SW 1271 (cell line): ENCODE measurements at regions not wholly inside any gene's neighbourhood (a gene's known extent, or its start where the extent isn't known, plus 50 kb on each side); places are given as distances from the start of the nearest gene placed in this dataset.

Experiments used
- DNase-seq, 2 experiments: peaks; one replicate each; lab custom pipeline; 2025; lab: John Stamatoyannopoulos, UW

DNA sequence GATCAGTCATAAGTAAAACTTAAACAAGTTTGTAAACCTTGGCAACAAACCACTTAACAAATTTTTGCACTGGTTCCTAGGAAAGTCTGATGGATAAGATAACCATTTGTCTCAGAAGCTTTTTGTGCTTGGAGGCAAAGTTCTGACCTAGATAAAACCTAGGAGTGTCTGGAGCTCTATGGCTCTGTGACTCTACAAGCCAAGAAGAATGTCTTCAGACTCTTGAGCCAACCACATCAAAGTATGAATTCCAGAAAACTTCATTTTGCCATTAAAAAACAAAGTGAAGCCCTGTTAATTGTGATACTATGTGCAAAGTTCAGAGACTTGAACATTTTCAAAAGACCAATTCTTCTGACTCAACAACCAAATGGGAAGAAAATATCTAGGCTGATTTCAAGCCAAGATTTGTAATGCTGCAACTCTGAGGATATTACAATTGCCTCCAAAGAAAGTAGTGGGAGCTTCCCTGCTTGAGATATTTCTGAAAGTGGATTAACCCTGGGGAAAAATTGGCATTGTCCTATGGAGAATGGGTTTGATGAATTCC is 158.1 kb upstream of the FOXQ1 start:
- DNase-seq: no peak

DNA sequence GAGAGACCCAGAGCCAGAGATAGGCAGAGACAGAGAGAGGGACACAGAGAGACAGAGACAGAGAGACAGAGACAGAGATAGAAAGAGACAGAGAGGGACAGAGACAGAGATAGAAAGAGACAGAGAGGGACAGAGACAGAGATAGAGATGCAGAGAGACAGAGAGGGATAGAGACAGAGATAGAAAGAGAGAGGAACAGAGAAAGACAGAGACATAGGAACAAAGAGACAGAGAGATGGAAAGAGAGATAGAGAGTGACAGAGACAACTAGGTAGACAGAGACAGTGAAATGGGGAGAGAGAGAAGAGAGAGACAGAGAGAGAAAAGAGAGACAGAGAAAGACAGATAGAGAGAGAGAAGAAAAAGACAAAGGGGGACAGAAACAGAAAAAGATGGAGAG is 165.4 kb upstream of the FOXQ1 start:
- no peak for DNase-seq

GRCh38 chr6:1145768-1146218 is 166.1 kb upstream of the FOXQ1 start:
- no peak for DNase-seq

GRCh38 chr6:1144842-1145767 is 166.8 kb upstream of the FOXQ1 start:
- DNase-seq: no peak

- no peak for DNase-seq
Measured at GRCh38 chr6:1143655-1144054, 168.2 kb upstream of the FOXQ1 start.

GRCh38 chr6:1139155-1139890 is 172.6 kb upstream of the FOXQ1 start:
- DNase-seq: no peak

GRCh38 chr6:1137849-1138248 is 174.0 kb upstream of the FOXQ1 start:
- DNase-seq: no peak

DNA sequence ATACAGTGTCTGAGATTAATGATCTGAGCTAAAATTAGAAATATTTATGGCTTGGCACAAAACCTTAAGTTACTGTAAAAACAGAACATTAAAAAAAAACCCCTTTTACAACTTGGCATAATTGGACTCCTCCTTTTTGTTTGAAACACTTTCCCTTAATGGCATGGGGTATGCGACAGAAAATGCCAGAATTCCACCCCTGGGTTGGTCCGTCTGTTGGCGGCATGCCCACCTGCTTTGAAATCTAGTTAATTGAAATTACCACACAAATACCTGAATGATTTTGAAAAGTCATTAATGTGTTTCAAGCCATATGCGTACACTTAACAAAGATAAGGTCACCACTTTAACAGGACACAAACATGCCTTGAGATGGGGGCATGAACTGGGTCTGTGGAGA is 175.1 kb upstream of the FOXQ1 start:
- DNase-seq: no peak

DNA sequence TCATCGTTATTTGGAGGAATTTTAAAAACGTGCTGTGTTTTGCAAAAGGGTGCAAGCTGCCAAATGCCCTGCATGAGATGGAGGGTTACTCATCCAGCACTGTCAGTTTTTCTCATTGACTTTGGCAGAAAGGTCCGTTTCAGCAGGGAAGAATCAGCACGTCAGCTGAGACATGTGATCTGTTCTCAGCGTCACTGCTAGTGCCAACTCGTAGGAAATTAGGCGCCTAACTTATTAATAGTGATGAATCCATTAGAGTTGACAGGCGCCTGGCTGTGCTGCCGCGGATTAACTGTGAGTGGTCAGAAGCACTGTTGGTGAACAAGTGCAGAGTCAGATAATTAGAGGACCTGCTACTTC is 175.5 kb upstream of the FOXQ1 start:
- DNase-seq: no peak

DNA sequence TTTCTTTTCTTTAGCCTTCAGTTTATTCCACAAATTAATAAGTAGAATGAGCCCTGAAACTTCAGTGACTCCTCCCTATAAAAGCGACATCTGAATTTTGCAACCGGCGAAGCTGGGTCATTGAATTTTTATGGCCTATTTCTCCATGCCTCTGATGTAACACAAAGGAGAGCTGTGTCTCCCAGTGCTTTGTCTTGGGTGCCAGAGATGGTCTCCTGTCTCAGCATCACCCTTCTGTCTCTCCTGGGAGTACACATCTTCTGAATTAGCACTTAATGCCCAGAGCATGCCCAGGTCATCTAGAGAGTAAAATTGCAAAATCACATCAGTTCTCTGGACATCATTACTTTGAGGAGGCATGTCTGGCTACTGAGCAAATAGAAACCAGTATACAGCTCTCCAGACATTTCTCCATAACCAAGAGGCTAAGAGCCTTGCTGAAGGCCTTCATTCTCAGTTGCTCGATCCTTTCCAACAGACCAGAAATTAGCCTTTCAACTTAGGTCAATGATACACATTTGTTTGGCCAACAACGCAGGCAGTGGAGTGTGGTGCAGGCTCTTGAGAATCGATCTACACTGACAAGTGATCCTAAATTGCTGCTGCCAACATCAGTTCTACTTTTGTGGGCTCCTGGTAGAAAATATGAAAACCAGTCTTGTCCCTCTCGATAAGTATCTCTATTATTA is 176.0 kb upstream of the FOXQ1 start:
- DNase-seq: no peak

- DNase-seq: no peak
Measured at GRCh38 chr6:1131285-1132079, 180.4 kb upstream of the FOXQ1 start.

GRCh38 chr6:1130709-1131108 is 181.2 kb upstream of the FOXQ1 start:
- DNase-seq: no peak

DNA sequence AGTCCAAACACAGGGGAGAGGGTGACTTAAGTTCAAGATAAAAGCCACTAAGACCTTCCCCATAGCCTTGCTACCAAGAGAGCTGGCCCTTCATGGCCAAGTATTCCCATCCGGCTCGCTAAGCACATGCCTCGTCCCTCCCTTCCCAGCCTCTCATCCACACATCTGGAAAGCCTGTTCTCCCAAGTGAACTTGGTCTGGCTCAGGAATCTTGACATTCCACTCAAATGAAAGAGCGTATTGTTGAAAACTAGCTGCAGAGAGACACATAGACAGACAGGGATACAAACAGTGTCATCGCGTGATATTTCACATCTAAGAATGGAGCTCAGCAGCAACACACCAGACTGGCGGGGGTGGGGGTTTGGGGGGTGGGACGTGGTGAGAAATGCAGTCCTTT is 182.8 kb upstream of the FOXQ1 start:
- DNase-seq: no peak

GRCh38 chr6:1127597-1128288 is 184.2 kb upstream of the FOXQ1 start:
- no peak for DNase-seq

DNA sequence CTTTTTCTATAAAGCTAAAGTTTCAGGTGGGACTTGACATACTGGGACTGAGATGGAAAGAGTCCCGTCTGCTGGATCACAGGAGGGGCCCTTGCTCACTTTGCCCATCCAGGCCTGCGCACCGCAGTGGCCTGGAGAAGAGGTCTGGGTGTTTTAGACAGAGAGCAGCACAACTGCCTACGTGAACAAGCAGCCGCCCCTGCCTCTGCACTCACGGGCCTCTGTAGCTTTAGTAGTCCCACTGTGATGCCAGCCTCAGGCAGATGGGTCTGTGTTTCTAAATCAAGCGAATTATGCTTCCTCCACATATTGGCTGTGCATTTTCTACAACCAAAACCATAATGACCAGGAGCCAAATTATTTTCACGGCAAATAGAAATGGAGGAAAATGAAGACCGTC is 184.8 kb upstream of the FOXQ1 start:
- no peak for DNase-seq

DNA sequence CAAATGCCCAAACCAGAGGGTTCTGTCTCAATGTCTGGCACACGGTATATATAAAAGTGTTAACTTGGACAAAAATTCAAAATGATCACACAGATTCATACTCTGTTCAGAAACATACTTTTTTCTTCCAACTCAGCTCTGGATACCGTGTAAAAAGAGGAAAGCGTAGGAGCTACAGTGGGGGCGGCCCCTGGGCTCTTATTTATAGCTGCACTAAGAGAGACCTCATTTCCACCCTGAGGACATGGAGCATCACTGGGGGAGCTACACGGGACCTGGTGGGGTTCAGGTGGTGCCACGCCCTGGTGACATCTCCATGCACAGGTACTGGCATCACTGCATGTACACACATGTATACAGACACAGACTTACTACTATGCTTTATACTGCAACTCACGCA is 185.9 kb upstream of the FOXQ1 start:
- DNase-seq: no peak

GRCh38 chr6:1125297-1125696 is 186.6 kb upstream of the FOXQ1 start:
- DNase-seq: no peak

GRCh38 chr6:1124885-1125284 is 187.0 kb upstream of the FOXQ1 start:
- DNase-seq: no peak

DNA sequence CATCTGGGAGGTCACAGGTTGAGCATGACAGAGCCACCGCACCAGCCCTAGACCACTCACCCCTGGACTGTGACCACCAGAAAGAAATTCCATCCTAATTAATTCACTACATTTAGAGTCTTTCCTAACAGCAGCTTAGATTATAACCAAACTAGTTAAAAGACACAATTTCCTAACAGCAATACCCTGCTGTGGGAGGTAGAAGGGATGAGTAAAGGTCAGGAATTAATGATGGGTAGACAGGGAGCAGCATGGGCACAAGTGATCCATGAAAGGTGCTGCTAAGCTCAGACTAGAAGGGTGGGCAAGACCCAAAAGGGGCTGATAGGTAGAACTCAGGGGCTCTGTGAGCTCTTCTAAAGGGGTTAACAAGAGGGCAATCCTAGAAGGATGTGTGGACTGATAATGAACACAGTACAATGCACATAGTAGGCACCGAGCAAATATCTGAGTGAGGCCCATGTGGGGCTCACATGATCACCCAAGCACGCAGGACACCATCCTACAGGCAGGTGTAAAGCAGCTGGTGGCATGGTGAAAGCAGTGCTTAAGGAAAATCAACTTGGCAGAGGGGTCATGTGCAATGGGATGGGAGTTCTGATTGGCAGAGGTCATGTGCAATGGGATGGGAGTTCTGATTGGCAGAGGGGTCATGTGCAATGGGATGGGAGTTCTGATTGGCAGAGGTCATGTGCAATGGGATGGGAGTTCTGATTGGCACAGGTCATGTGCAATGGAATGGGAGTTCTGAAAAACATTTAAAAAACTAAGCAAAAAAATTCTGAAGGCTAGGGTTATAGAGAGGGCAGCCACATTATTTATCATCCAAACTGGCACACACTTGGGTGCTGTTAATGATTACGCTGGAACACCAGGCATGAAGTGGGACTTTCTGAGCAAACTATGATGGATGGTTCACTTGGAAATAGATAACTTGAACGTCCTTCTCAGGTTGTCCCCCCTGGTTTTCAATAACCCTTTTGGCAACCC is 188.2 kb upstream of the FOXQ1 start:
- no peak for DNase-seq

- DNase-seq: no peak
Measured at GRCh38 chr6:1122083-1122482, 189.8 kb upstream of the FOXQ1 start.
